B cell (primary cell): ENCODE measurements at regions not wholly inside any gene's neighbourhood (a gene's known extent, or its start where the extent isn't known, plus 50 kb on each side); places are given as distances from the start of the nearest gene placed in this dataset.

Experiments used
- ATAC-seq: fragments of 200-7000 bp; cut with Tn5 transposase; one replicate; pipeline ENCODE4 v1.10.0; 2021; ENCODE audit warnings: low read depth, mild to moderate bottlenecking, moderate number of reproducible peaks, moderate library complexity
- CTCF ChIA-PET: fragments of 350-600 bp; sonication (Branson Sonifier 250); formaldehyde crosslinking; loops from one replicate; lab custom pipeline; 2021; ENCODE audit warnings: antibody characterized with exemption, inconsistent platforms; lab: Charles Lee
- POLR2A ChIA-PET: fragments of 350-600 bp; sonication (Branson Sonifier 250); formaldehyde crosslinking; loops from one replicate; lab custom pipeline; 2021; ENCODE audit warnings: antibody characterized with exemption; lab: Charles Lee
- DNase-seq: peaks from one replicate; pipeline ENCODE4 v3.0.0; 2013
- H2AFZ ChIP-seq: 2 replicates; pipeline ENCODE4 v1.6.1; 2012; ENCODE audit warnings: mild to moderate bottlenecking, low read depth, low read length; ENCODE audit not compliant: insufficient read depth, poor library complexity, severe bottlenecking
- H3K27ac ChIP-seq, 2 donors: 1 replicate in 1 of 2; 2 replicates in 1 of 2; pipeline ENCODE4 v1.5.1; 2012 to 2013; ENCODE audit warnings: low read length in 2 of 2, mild to moderate bottlenecking in 2 of 2, moderate library complexity in 1 of 2
- H3K27me3 ChIP-seq, 4 experiments: fragments of 200-600 bp in 1 of 4; sonication (generic) in 1 of 4; replicated peaks in 1 of 4; 1 replicate in 2 of 4; 2 replicates in 2 of 4; pipeline versions ENCODE4 v1.6.1 to v1.7.0; 2013 to 2016; ENCODE audit warnings: low read length in 3 of 4, mild to moderate bottlenecking in 2 of 4, mixed read lengths in 1 of 4, moderate library complexity in 1 of 4; ENCODE audit not compliant: insufficient read depth in 4 of 4, control insufficient read depth in 3 of 4; ENCODE audit errors: control extremely low read depth in 1 of 4
- H3K36me3 ChIP-seq, 2 experiments: replicated peaks in 1 of 2; 1 replicate in 1 of 2; 2 replicates in 1 of 2; pipeline versions ENCODE4 v1.6.1 to v1.7.1; 2013; ENCODE audit warnings: low read length in 1 of 2; ENCODE audit not compliant: insufficient read depth in 2 of 2, control insufficient read depth in 1 of 2; ENCODE audit errors: control extremely low read depth in 1 of 2, extremely low read depth in 1 of 2
- H3K4me1 ChIP-seq, 2 donors: fragments of 200-600 bp in 1 of 2; sonication (generic) in 1 of 2; 1 replicate in 1 of 2; 2 replicates in 1 of 2; pipeline versions ENCODE4 v1.5.1 to v1.6.1; 2013 to 2017; ENCODE audit warnings: low read length in 2 of 2; ENCODE audit not compliant: control insufficient read depth in 2 of 2, insufficient read depth in 2 of 2
- H3K4me2 ChIP-seq: replicated peaks from 2 replicates; pipeline ENCODE3; 2012; ENCODE audit warnings: mild to moderate bottlenecking, low read depth, low read length; ENCODE audit not compliant: poor library complexity, severe bottlenecking
- H3K4me3 ChIP-seq, 5 experiments: fragments of 200-600 bp in 1 of 5; sonication (generic) in 1 of 5; 1 replicate in 3 of 5; 2 replicates in 2 of 5; pipeline versions ENCODE4 v1.5.1 to v1.7.0; 2011 to 2016; ENCODE audit warnings: low read length in 4 of 5, mild to moderate bottlenecking in 4 of 5, low read depth in 2 of 5, control low read depth in 1 of 5, moderate library complexity in 1 of 5; ENCODE audit not compliant: insufficient read depth in 1 of 5; ENCODE audit errors: control extremely low read depth in 1 of 5, extremely low read depth in 1 of 5
- H3K79me2 ChIP-seq: fragments of 200-600 bp; sonication (generic); one replicate; pipeline ENCODE4 v1.6.0; 2016; ENCODE audit warnings: low read length; ENCODE audit not compliant: control insufficient read depth, insufficient read depth
- H3K9ac ChIP-seq: fragments of 200-600 bp; sonication (generic); 2 replicates; pipeline ENCODE4 v1.6.1; 2017; ENCODE audit warnings: mild to moderate bottlenecking, low read length, moderate library complexity
- H3K9me3 ChIP-seq, 3 donors: one replicate each; pipeline versions ENCODE4 v1.6.1 to v1.7.1; 2013; ENCODE audit warnings: low read length in 2 of 3; ENCODE audit not compliant: control insufficient read depth in 2 of 3, insufficient read depth in 1 of 3; ENCODE audit errors: control extremely low read depth in 1 of 3
- H4K20me1 ChIP-seq: 2 replicates; pipeline ENCODE4 v1.6.0; 2012; ENCODE audit warnings: mild to moderate bottlenecking, low read length; ENCODE audit not compliant: insufficient read depth, control insufficient read depth, poor library complexity, severe bottlenecking
- H3K27ac Mint-ChIP-seq: one replicate; pipeline ENCODE4 v1.8.0; 2021; ENCODE audit warnings: mixed read lengths
- H3K27me3 Mint-ChIP-seq: one replicate; pipeline ENCODE4 v1.8.0; 2021; ENCODE audit warnings: mixed read lengths
- H3K4me1 Mint-ChIP-seq: one replicate; pipeline ENCODE4 v1.8.0; 2021; ENCODE audit warnings: mixed read lengths
- H3K4me3 Mint-ChIP-seq: one replicate; pipeline ENCODE4 v1.8.0; 2021; ENCODE audit warnings: mixed read lengths
- H3K9me3 Mint-ChIP-seq: one replicate; pipeline ENCODE4 v1.8.0; 2022; ENCODE audit warnings: mixed read lengths; ENCODE audit not compliant: insufficient read depth
- CTCF ChIP-seq: fragments of 200-600 bp; IDR thresholded peaks from one replicate; pipeline ENCODE4 v1.8.0; 2022; ENCODE audit warnings: antibody characterized with exemption, mild to moderate bottlenecking
- EZH2 ChIP-seq: IDR thresholded peaks from 2 replicates; pipeline ENCODE4 v1.6.1; 2012; ENCODE audit warnings: borderline replicate concordance, low read depth, mild to moderate bottlenecking, moderate library complexity, low read length; ENCODE audit not compliant: insufficient read depth, poor library complexity, severe bottlenecking
- WGBS: methylation state at CpG from one replicate; pipeline ENCODE4 v1.1.5; 2013; ENCODE audit warnings: missing lambda C conversion rate; ENCODE audit not compliant: insufficient coverage; 5-methylcytosine and 5-hydroxymethylcytosine counted together
- intact Hi-C: fragments of 100-400 bp; cut with micrococcal nuclease; formaldehyde crosslinking; loops from one replicate; pipeline ENCODE4 v1.10.0; 2022

DNA sequence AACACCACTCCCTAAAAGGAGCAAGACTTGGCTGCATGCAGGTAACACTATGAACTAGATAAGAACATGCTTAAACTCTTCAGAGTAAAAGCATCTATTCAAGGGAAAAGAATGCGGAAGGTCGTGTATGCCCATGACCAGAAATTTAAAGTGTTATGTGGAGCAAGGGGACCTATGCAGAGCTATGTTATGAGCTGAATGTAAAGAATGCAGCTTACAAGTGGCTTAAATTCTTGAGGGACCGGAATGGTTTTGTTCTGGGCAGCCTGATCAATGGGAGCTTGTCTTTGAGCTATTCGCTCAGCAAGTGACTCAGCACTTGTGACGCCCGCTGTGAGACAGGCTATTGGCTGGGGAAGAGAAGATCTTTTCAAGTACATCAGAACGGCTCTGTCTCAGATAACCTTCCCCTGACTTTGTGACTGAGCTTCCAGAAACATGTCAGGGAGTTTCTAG is 367.5 kb upstream of the THBS1 start:
- Histone ChIP-seq H4K20me1 (no peaks in the 10 kb centered on the region), H3K9ac (no peak overlapping the region), H3K79me2 (no peaks in the 10 kb centered on the region), H2AFZ (no peak overlapping the region), H3K27ac (no peak overlapping the region), H3K4me1 (no peaks in the 10 kb centered on the region), H3K4me2 (no peak overlapping the region), H3K27me3 (no peaks in the 10 kb centered on the region), H3K4me3 (no peak overlapping the region), H3K9me3 (no peaks in the 10 kb centered on the region), H3K36me3 (no peaks in the 10 kb centered on the region)
- POLR2A ChIA-PET = no interaction called here
- CTCF ChIA-PET = no interaction called here
- DNase-seq (no peak), ATAC-seq (no peak)
- H3K4me1 Mint-ChIP-seq = no peaks in the 10 kb centered on the region
- peaks cover 16% of the 10 kb centered on the region for H3K27me3 Mint-ChIP-seq
- H3K27ac Mint-ChIP-seq = no peak overlapping the region
- H3K4me3 Mint-ChIP-seq = no peak overlapping the region
- WGBS = 86% methylated on average over 7 of the region's 7 CpGs
- no peak for TF ChIP-seq EZH2
- TF ChIP-seq CTCF = no peak
- intact Hi-C loops = loop anchor here (1.0 kb wide), 1 partner anchor 38 kb away; no protein-coding TSS in a partner anchor
- H3K9me3 Mint-ChIP-seq = no peaks in the 10 kb centered on the region

GRCh38 chr15:39215015-39215414 is 365.9 kb upstream of the THBS1 start:
- Mint-ChIP-seq H3K27me3 (peaks cover 16% of the 10 kb centered on the region), H3K4me3 (no peak overlapping the region), H3K9me3 (no peaks in the 10 kb centered on the region), H3K27ac (no peak overlapping the region), H3K4me1 (no peaks in the 10 kb centered on the region)
- DNase-seq (no peak), ATAC-seq (no peak)
- Histone ChIP-seq H4K20me1 (no peaks in the 10 kb centered on the region), H3K4me2 (no peak overlapping the region), H3K9me3 (no peaks in the 10 kb centered on the region), H3K4me1 (no peaks in the 10 kb centered on the region), H3K4me3 (no peak overlapping the region), H3K9ac (no peak overlapping the region), H3K79me2 (no peaks in the 10 kb centered on the region), H3K36me3 (no peaks in the 10 kb centered on the region), H3K27ac (no peak overlapping the region), H3K27me3 (no peaks in the 10 kb centered on the region), H2AFZ (no peak overlapping the region)
- intact Hi-C loops = no loop called here
- TF ChIP-seq EZH2 (no peak), CTCF (no peak)
- ChIA-PET CTCF (no interaction called here), POLR2A (no interaction called here)
- 95% methylated on average over 3 of the region's 5 CpGs for WGBS
